ENCODE measurements at regions not wholly inside any gene's neighbourhood (a gene's known extent, or its start where the extent isn't known, plus 50 kb on each side); places are given as distances from the start of the nearest gene placed in this dataset.

DNA sequence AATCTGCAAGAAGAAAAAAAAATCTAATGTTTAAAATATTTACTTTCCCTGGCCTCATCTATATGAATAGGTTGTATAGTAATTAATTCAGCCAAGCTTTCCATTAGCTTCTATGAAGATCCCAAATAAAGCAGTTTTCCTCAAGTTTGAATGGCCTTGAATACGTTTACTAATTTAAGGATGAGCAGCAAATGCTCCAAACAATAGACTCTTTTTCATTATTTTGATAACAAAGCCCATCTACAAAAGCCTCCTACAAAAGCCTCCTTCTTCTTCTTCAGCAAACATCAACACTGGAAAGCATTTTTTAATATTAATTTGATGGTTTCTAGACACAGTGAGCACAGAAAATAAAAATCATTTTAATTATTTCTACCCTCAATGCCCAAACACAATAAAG is 1130.3 kb upstream of the CNTN5 start:
- intact Hi-C loops (cut with micrococcal nuclease; ENCODE audit: unreplicated experiment): no loop called here
- Histone ChIP-seq H4K20me1 (ENCODE audit: insufficient read depth) (no peaks in the 10 kb centered on the region), H3K4me1 (replicated peaks; ENCODE audit: insufficient read depth) (no peaks in the 10 kb centered on the region), H3K79me2 (ENCODE audit: low read depth) (no peaks in the 10 kb centered on the region), H2AFZ (no peak overlapping the region), H3K9me2 (ENCODE audit: insufficient read depth) (no peaks in the 10 kb centered on the region), H3K4me3 (no peak overlapping the region), H3K36me3 (ENCODE audit: low read depth) (no peaks in the 10 kb centered on the region), H3K27ac (no peak overlapping the region), H3K9me3 (ENCODE audit: insufficient read depth, low read depth) (no peaks in the 10 kb centered on the region), H3F3A (ENCODE audit: insufficient read depth, low read depth) (no peaks in the 10 kb centered on the region), H3K4me2 (no peak overlapping the region), H3K27me3 (ENCODE audit: insufficient read depth, low read depth) (no peaks in the 10 kb centered on the region)
- TF ChIP-seq EZH2 (IDR thresholded peaks at IDR 0.05; ENCODE audit: low read depth): no peak
- TF ChIP-seq, protein P1, sequence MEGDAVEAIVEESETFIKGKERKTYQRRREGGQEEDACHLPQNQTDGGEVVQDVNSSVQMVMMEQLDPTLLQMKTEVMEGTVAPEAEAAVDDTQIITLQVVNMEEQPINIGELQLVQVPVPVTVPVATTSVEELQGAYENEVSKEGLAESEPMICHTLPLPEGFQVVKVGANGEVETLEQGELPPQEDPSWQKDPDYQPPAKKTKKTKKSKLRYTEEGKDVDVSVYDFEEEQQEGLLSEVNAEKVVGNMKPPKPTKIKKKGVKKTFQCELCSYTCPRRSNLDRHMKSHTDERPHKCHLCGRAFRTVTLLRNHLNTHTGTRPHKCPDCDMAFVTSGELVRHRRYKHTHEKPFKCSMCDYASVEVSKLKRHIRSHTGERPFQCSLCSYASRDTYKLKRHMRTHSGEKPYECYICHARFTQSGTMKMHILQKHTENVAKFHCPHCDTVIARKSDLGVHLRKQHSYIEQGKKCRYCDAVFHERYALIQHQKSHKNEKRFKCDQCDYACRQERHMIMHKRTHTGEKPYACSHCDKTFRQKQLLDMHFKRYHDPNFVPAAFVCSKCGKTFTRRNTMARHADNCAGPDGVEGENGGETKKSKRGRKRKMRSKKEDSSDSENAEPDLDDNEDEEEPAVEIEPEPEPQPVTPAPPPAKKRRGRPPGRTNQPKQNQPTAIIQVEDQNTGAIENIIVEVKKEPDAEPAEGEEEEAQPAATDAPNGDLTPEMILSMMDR (conservative IDR thresholded peaks at IDR 0.05): no peak
- ChIA-PET POLR2A (ENCODE audit: unreplicated experiment) (no interaction called here), CTCF (no interaction called here)
- BruUV-seq (replicated peaks): no TSS peak
- DNase-seq: no peak

DNA sequence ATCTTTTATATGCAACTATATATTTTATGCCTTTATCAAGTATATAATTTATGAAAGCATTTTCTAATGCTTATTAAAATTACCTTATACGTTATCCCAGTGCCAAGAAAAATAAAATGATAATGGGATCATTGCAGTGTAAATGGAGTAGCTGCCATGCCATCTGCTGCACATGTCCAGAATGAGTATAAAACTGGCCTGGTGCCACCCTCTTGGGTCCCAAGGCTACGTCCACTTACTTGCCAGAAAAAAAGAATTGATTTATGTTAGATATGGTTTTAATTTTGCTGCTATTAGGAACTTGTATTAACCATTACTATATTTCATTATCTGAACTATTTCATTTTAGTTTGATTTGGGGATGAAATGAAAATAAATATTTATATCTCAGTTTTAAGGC is 1127.1 kb upstream of the CNTN5 start:
- BruUV-seq (replicated peaks): no TSS peak
- no peaks in the 10 kb centered on the region for H3K79me2 ChIP-seq (ENCODE audit: low read depth)
- intact Hi-C loops (cut with micrococcal nuclease; ENCODE audit: unreplicated experiment): no loop called here
- no peak overlapping the region for H2AFZ ChIP-seq
- H3K4me1 ChIP-seq (replicated peaks; ENCODE audit: insufficient read depth): no peaks in the 10 kb centered on the region
- no peaks in the 10 kb centered on the region for H4K20me1 ChIP-seq (ENCODE audit: insufficient read depth)
- H3F3A ChIP-seq (ENCODE audit: insufficient read depth, low read depth): no peaks in the 10 kb centered on the region
- H3K9me2 ChIP-seq (ENCODE audit: insufficient read depth): no peaks in the 10 kb centered on the region
- CTCF ChIA-PET: no interaction called here
- H3K36me3 ChIP-seq (ENCODE audit: low read depth): no peaks in the 10 kb centered on the region
- no peak overlapping the region for H3K4me2 ChIP-seq
- no peak overlapping the region for H3K27ac ChIP-seq
- H3K27me3 ChIP-seq (ENCODE audit: insufficient read depth, low read depth): no peaks in the 10 kb centered on the region
- POLR2A ChIA-PET (ENCODE audit: unreplicated experiment): no interaction called here
- no peak overlapping the region for H3K4me3 ChIP-seq
- H3K9me3 ChIP-seq (ENCODE audit: insufficient read depth, low read depth): no peaks in the 10 kb centered on the region
- TF ChIP-seq, protein P1 (conservative IDR thresholded peaks at IDR 0.05): no peak
- no peak for TF ChIP-seq EZH2 (IDR thresholded peaks at IDR 0.05; ENCODE audit: low read depth)
- DNase-seq: no peak

DNA sequence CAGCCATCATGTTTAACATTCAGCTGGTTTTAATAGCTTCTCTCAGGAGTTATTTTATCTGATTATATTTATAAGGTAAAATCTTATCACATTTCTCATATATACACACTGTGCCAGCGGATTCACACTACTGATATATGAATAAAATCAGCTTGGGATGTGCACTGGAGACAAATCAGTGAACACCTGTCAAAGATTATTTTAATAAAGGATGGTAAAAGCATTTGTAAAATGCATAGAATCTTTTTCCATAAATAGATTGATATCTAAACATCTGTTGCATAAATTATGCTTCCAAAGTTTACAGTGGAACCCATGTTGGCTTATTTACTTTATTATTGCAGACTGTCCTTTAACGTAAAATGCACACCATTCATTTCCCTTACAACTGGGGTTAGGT is 1125.8 kb upstream of the CNTN5 start:
- POLR2A ChIA-PET (ENCODE audit: unreplicated experiment): no interaction called here
- TF ChIP-seq, protein P1 (conservative IDR thresholded peaks at IDR 0.05): no peak
- no peak for TF ChIP-seq EZH2 (IDR thresholded peaks at IDR 0.05; ENCODE audit: low read depth)
- no peaks in the 10 kb centered on the region for H3K9me2 ChIP-seq (ENCODE audit: insufficient read depth)
- DNase-seq: no peak
- H3K27ac ChIP-seq: no peak overlapping the region
- intact Hi-C loops (cut with micrococcal nuclease; ENCODE audit: unreplicated experiment): no loop called here
- H2AFZ ChIP-seq: no peak overlapping the region
- CTCF ChIA-PET: no interaction called here
- no peaks in the 10 kb centered on the region for H3K27me3 ChIP-seq (ENCODE audit: insufficient read depth, low read depth)
- no peaks in the 10 kb centered on the region for H3F3A ChIP-seq (ENCODE audit: insufficient read depth, low read depth)
- H3K4me2 ChIP-seq: no peak overlapping the region
- H4K20me1 ChIP-seq (ENCODE audit: insufficient read depth): no peaks in the 10 kb centered on the region
- no TSS peak for BruUV-seq (replicated peaks)
- no peaks in the 10 kb centered on the region for H3K9me3 ChIP-seq (ENCODE audit: insufficient read depth, low read depth)
- no peak overlapping the region for H3K4me3 ChIP-seq
- no peaks in the 10 kb centered on the region for H3K36me3 ChIP-seq (ENCODE audit: low read depth)
- no peaks in the 10 kb centered on the region for H3K79me2 ChIP-seq (ENCODE audit: low read depth)
- H3K4me1 ChIP-seq (replicated peaks; ENCODE audit: insufficient read depth): no peaks in the 10 kb centered on the region

Data from PC-9 (cell line).